Liver (tissue), 7 donors: ENCODE measurements at regions not wholly inside any gene's neighbourhood (a gene's known extent, or its start where the extent isn't known, plus 50 kb on each side); places are given as distances from the start of the nearest gene placed in this dataset.

ENCODE experiments used
- DNase-seq: peaks from one replicate; pipeline ENCODE4 v3.0.0-alpha.2; 2017; ENCODE audit warnings: low spot score
- H3K27ac ChIP-seq, 2 donors: one replicate each; pipeline ENCODE4 v1.7.0; 2013; ENCODE audit warnings: inconsistent platforms in 2 of 2, low read length in 2 of 2, control low read depth in 1 of 2, low read depth in 1 of 2, mild to moderate bottlenecking in 1 of 2
- H3K27me3 ChIP-seq, 4 donors: one replicate each; pipeline versions ENCODE4 v1.6.1 to v1.7.0; 2013; ENCODE audit warnings: low read length in 3 of 4, inconsistent platforms in 1 of 4, mild to moderate bottlenecking in 1 of 4, moderate library complexity in 1 of 4; ENCODE audit not compliant: control insufficient read depth in 4 of 4, insufficient read depth in 4 of 4
- H3K36me3 ChIP-seq, 4 donors: one replicate each; pipeline versions ENCODE4 v1.6.1 to v1.7.0; 2013; ENCODE audit warnings: low read length in 3 of 4, mild to moderate bottlenecking in 3 of 4, low read depth in 1 of 4, moderate library complexity in 1 of 4; ENCODE audit not compliant: control insufficient read depth in 4 of 4, insufficient read depth in 3 of 4
- H3K4me1 ChIP-seq, 4 donors: one replicate each; pipeline versions ENCODE4 v1.6.1 to v1.7.0; 2013; ENCODE audit warnings: low read length in 3 of 4, mild to moderate bottlenecking in 3 of 4, moderate library complexity in 1 of 4; ENCODE audit not compliant: control insufficient read depth in 4 of 4, insufficient read depth in 4 of 4
- H3K4me3 ChIP-seq, 3 donors: one replicate each; pipeline versions ENCODE4 v1.6.1 to v1.7.0; 2013; ENCODE audit warnings: low read length in 3 of 3, control low read depth in 1 of 3, low read depth in 1 of 3, mild to moderate bottlenecking in 1 of 3
- H3K9ac ChIP-seq, 2 donors: one replicate each; pipeline ENCODE4 v1.7.0; 2013; ENCODE audit warnings: low read length in 2 of 2, mild to moderate bottlenecking in 2 of 2, moderate library complexity in 2 of 2, control low read depth in 1 of 2, low read depth in 1 of 2
- H3K9me3 ChIP-seq, 4 donors: one replicate each; pipeline versions ENCODE4 v1.6.1 to v1.7.0; 2013; ENCODE audit warnings: low read length in 3 of 4; ENCODE audit not compliant: control insufficient read depth in 4 of 4
- EGR1 ChIP-seq, 2 donors: IDR thresholded peaks; 2 replicates each; pipeline ENCODE4 v1.6.1; 2016 to 2018; ENCODE audit warnings: antibody characterized with exemption in 2 of 2, low read depth in 2 of 2
- FOXA1 ChIP-seq: IDR thresholded peaks from 2 replicates; pipeline ENCODE4 v1.6.1; 2016; ENCODE audit warnings: antibody characterized with exemption
- FOXA2 ChIP-seq: IDR thresholded peaks from 2 replicates; pipeline ENCODE4 v1.6.1; 2016; ENCODE audit warnings: antibody characterized with exemption
- GABPA ChIP-seq, 2 donors: IDR thresholded peaks in 1 of 2; conservative IDR thresholded peaks in 1 of 2; 2 replicates each; pipeline ENCODE4 v1.6.1; 2016; ENCODE audit warnings: antibody characterized with exemption in 2 of 2, mild to moderate bottlenecking in 1 of 2, moderate library complexity in 1 of 2
- HNF4G ChIP-seq: IDR thresholded peaks from 2 replicates; pipeline ENCODE4 v1.6.1; 2016; ENCODE audit warnings: antibody characterized with exemption
- JUND ChIP-seq, 2 donors: IDR thresholded peaks; 2 replicates each; pipeline ENCODE4 v1.6.1; 2016; ENCODE audit warnings: antibody characterized with exemption in 2 of 2
- NR2F2 ChIP-seq: IDR thresholded peaks from 2 replicates; pipeline ENCODE4 v1.6.1; 2016; ENCODE audit warnings: antibody characterized with exemption
- RAD21 ChIP-seq, 2 donors: IDR thresholded peaks; 2 replicates each; pipeline ENCODE4 v1.6.1; 2016; ENCODE audit warnings: antibody characterized with exemption in 2 of 2, mild to moderate bottlenecking in 2 of 2
- RXRA ChIP-seq, 2 donors: IDR thresholded peaks; 2 replicates each; pipeline ENCODE4 v1.6.1; 2017 to 2018; ENCODE audit warnings: antibody characterized with exemption in 2 of 2, mild to moderate bottlenecking in 1 of 2
- SP1 ChIP-seq: IDR thresholded peaks from 2 replicates; pipeline ENCODE4 v1.6.1; 2018; ENCODE audit warnings: antibody characterized with exemption, mild to moderate bottlenecking
- TAF1 ChIP-seq: conservative IDR thresholded peaks from 2 replicates; pipeline ENCODE4 v1.6.1; 2016; ENCODE audit warnings: antibody characterized with exemption, mild to moderate bottlenecking
- YY1 ChIP-seq: IDR thresholded peaks from 2 replicates; pipeline ENCODE4 v1.6.1; 2016; ENCODE audit warnings: antibody characterized with exemption, mild to moderate bottlenecking
- WGBS: extraction: QIAGEN DNeasy Blood & Tissue Kit; methylation state at CpG from one replicate; pipeline ENCODE4 v1.1.7; 2013; 5-methylcytosine and 5-hydroxymethylcytosine counted together
- TF ChIP-seq, protein P1 (sequence below): IDR thresholded peaks from 2 replicates; pipeline ENCODE4 v1.6.1; 2016; ENCODE audit warnings: antibody characterized with exemption
- TF ChIP-seq, protein P2 (sequence below): IDR thresholded peaks from 2 replicates; pipeline ENCODE4 v1.6.1; 2016; ENCODE audit warnings: antibody characterized with exemption, mild to moderate bottlenecking
- TF ChIP-seq, protein P3 (sequence below): IDR thresholded peaks from 2 replicates; pipeline ENCODE4 v1.6.1; 2016; ENCODE audit warnings: antibody characterized with exemption
- donor health status: healthy.
- donor health status: healthy.
- donor health status: healthy.
- donor health status: healthy.

DNA sequence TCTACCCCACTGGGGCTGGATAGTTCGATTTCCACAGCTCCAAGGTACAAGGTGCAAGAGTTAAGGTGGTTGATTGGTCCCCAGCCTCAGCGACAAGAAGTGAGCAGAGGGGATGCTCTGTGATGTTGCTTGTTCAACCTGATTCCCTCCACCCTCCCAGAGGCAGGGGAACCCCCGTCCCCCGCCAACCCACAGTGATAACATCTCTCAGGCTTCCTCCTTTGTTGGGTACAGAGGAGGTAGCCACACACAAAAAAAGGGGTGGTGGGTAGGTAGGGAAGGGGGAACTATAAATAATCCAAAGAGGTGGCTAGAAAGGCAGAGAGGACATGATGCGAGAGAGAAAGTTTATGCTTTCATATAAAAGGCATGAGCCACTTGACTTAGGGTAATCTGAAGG is 192.9 kb upstream of the POU3F3 start:
- no peak overlapping the region for H3K27ac ChIP-seq
- H3K36me3 ChIP-seq = no peaks in the 10 kb centered on the region
- H3K4me3 ChIP-seq = no peak overlapping the region
- H3K27me3 ChIP-seq = peaks cover 0 to 7% (median 5%) of the 10 kb centered on the region in 4 donors
- TF ChIP-seq SP1 (no peak), RXRA (IDR thresholded peaks at IDR 0.05) (no peak), FOXA1 (no peak), YY1 (no peak), NR2F2 (no peak)
- TF ChIP-seq, protein P1, sequence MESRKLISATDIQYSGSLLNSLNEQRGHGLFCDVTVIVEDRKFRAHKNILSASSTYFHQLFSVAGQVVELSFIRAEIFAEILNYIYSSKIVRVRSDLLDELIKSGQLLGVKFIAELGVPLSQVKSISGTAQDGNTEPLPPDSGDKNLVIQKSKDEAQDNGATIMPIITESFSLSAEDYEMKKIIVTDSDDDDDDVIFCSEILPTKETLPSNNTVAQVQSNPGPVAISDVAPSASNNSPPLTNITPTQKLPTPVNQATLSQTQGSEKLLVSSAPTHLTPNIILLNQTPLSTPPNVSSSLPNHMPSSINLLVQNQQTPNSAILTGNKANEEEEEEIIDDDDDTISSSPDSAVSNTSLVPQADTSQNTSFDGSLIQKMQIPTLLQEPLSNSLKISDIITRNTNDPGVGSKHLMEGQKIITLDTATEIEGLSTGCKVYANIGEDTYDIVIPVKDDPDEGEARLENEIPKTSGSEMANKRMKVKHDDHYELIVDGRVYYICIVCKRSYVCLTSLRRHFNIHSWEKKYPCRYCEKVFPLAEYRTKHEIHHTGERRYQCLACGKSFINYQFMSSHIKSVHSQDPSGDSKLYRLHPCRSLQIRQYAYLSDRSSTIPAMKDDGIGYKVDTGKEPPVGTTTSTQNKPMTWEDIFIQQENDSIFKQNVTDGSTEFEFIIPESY = no peak
- WGBS = 66% methylated on average over 5 of the region's 5 CpGs
- no peak for DNase-seq
- H3K4me1 ChIP-seq = peaks cover 0 to 7% (median 3%) of the 10 kb centered on the region in 4 donors
- H3K9ac ChIP-seq = no peak overlapping the region
- H3K9me3 ChIP-seq = no peaks in the 10 kb centered on the region

DNA sequence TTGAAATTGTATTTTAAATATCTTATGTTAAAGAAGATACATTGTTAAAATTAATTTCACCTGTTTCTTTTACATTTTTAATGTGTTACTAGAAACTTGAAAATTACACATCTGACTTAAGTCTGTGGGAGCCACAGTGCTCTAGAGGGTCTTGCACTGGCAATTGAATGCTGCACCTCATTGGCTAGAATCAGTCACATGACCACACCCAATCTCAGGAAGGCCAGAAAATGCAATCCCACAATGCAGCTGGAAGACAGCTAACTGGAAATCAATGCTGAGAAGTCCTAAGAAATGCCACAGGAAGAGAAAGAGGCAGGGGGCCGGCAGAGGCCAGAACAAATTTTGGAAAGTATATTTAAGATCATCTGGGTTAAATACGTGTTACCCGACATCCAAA is 189.2 kb upstream of the POU3F3 start:
- no peak for DNase-seq
- H3K4me3 ChIP-seq = no peak overlapping the region
- WGBS = 87% methylated on average over 3 of the region's 3 CpGs
- H3K36me3 ChIP-seq = no peaks in the 10 kb centered on the region
- H3K4me1 ChIP-seq = no peaks in the 10 kb centered on the region
- no peak for TF ChIP-seq NR2F2
- TF ChIP-seq EGR1 (IDR thresholded peaks at IDR 0.05; ENCODE audit: low read depth in 2 of 2) = no peak
- no peak for TF ChIP-seq YY1
- TF ChIP-seq, protein P2, sequence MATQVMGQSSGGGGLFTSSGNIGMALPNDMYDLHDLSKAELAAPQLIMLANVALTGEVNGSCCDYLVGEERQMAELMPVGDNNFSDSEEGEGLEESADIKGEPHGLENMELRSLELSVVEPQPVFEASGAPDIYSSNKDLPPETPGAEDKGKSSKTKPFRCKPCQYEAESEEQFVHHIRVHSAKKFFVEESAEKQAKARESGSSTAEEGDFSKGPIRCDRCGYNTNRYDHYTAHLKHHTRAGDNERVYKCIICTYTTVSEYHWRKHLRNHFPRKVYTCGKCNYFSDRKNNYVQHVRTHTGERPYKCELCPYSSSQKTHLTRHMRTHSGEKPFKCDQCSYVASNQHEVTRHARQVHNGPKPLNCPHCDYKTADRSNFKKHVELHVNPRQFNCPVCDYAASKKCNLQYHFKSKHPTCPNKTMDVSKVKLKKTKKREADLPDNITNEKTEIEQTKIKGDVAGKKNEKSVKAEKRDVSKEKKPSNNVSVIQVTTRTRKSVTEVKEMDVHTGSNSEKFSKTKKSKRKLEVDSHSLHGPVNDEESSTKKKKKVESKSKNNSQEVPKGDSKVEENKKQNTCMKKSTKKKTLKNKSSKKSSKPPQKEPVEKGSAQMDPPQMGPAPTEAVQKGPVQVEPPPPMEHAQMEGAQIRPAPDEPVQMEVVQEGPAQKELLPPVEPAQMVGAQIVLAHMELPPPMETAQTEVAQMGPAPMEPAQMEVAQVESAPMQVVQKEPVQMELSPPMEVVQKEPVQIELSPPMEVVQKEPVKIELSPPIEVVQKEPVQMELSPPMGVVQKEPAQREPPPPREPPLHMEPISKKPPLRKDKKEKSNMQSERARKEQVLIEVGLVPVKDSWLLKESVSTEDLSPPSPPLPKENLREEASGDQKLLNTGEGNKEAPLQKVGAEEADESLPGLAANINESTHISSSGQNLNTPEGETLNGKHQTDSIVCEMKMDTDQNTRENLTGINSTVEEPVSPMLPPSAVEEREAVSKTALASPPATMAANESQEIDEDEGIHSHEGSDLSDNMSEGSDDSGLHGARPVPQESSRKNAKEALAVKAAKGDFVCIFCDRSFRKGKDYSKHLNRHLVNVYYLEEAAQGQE = no peak
- TF ChIP-seq RXRA (IDR thresholded peaks at IDR 0.05) = no peak
- TF ChIP-seq, protein P3, sequence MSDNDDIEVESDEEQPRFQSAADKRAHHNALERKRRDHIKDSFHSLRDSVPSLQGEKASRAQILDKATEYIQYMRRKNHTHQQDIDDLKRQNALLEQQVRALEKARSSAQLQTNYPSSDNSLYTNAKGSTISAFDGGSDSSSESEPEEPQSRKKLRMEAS = no peak
- no peaks in the 10 kb centered on the region for H3K9me3 ChIP-seq
- H3K9ac ChIP-seq = no peak overlapping the region
- peaks cover 0 to 3% (median 2%) of the 10 kb centered on the region in 4 donors for H3K27me3 ChIP-seq
- no peak overlapping the region for H3K27ac ChIP-seq

DNA sequence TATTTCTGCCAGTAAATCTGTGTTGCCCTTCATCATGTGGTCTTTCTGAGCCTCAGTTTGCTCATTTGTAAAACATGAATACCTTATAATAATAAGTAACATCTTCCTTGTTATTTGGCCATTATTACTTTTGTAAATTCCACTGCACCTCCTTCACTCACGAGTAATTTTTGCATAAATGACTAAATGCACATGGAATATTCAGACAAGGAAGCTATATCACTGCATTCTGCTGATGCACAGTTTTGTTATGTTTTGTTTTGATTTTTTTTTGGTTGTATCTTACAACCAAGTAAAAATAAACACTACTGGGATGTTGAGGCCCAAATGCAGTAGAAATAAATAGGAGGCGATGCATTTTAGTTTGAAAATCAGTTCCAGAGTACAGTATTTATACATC is 185.3 kb upstream of the POU3F3 start:
- no peak for DNase-seq
- no peaks in the 10 kb centered on the region for H3K4me1 ChIP-seq
- H3K9me3 ChIP-seq = no peaks in the 10 kb centered on the region
- H3K36me3 ChIP-seq = no peaks in the 10 kb centered on the region
- no peak overlapping the region for H3K9ac ChIP-seq
- WGBS = 72% methylated on average over 2 of the region's 2 CpGs
- peaks cover 0 to 3% (median 0%) of the 10 kb centered on the region in 4 donors for H3K27me3 ChIP-seq
- no peak overlapping the region for H3K27ac ChIP-seq
- TF ChIP-seq, protein P1 = no peak
- no peak for TF ChIP-seq SP1
- no peak for TF ChIP-seq NR2F2
- TF ChIP-seq TAF1 = no peak
- TF ChIP-seq RAD21 (IDR thresholded peaks at IDR 0.05) = no peak
- TF ChIP-seq JUND (IDR thresholded peaks at IDR 0.05) = no peak
- TF ChIP-seq HNF4G = no peak
- TF ChIP-seq EGR1 (IDR thresholded peaks at IDR 0.05; ENCODE audit: low read depth in 2 of 2) = no peak
- TF ChIP-seq RXRA (IDR thresholded peaks at IDR 0.05) = no peak
- TF ChIP-seq FOXA2 = no peak
- TF ChIP-seq, protein P2 = no peak
- no peak for TF ChIP-seq GABPA (IDR thresholded peaks at IDR 0.05 in 1 of 2, conservative IDR thresholded peaks at IDR 0.05 in 1 of 2)
- TF ChIP-seq, protein P3 = no peak
- TF ChIP-seq FOXA1 = no peak
- H3K4me3 ChIP-seq = no peak overlapping the region
